Activated CD4-positive, alpha-beta T cell treated with anti-CD3 and anti-CD28 coated beads for 24 hours (primary cell): ENCODE measurements at regions not wholly inside any gene's neighbourhood (a gene's known extent, or its start where the extent isn't known, plus 50 kb on each side); places are given as distances from the start of the nearest gene placed in this dataset.
"Not testable (repeated sequence)": the region's sequence is repeated elsewhere in the genome, so short reads cannot be mapped to it uniquely, and the experiment has no call there.

ENCODE experiments used
- DNase-seq, 2 donors: peaks; one replicate each; pipeline ENCODE4 v3.0.0-alpha.2; 2020; ENCODE audit warnings: low read depth in 2 of 2

DNA sequence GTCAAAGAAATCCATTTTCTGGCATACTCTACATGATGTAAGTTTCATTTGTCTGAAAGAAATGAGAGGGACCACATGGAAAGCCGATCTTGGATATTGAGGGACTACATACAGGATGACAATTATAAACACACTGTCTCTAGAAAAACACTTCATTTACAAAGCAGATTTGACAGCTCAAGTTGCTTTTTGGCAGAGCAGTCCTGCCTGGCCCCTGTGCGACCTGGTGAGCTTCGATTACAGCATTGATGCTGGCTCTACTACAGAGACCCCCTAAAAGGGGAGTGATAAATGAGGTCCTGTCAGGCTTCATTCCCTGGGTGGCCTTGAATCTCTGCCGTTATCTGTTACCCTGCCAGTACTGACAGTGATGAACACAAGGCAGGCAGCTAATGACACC lies 215.2 kb upstream of the NOCT start:
- no peak for DNase-seq

DNA sequence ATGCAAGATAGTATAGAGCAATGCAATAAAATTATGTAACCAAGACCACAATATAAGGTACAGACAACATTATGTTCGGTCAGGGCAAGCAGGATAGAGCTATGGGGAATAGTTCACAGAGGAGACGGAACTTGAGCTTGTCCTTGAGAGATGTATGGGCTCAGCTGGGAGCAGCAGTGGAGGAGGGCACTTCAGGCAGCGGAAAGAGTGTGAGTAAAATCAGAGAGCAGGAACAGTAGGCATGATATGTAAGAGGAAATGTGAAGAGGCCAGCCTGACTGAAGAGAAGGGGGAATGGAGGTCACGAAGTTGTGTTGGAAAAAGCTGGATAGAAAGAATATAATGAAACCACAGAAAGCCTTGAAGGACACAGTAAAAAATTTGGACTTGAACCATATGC lies 217.2 kb upstream of the NOCT start:
- no peak for DNase-seq

DNA sequence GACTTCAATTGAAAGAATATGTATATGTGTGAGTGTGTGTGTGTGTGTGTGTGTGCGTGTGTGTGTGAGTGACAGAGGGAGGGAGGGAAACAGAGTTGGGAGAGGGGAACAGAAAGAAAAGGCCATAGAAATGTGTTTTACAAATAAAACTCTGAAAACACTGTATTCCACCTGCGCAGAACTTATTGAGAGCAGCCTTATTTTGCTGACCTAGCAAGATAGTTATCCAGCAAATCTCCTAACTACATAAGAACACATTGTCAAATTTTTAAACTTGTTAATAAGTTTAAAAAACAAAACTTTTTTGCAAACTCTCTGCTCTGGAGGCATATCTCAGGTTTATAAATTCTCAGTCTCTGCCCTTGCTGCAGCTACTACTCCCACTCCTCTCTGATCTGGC lies 217.9 kb upstream of the NOCT start:
- DNase-seq: no peak

DNA sequence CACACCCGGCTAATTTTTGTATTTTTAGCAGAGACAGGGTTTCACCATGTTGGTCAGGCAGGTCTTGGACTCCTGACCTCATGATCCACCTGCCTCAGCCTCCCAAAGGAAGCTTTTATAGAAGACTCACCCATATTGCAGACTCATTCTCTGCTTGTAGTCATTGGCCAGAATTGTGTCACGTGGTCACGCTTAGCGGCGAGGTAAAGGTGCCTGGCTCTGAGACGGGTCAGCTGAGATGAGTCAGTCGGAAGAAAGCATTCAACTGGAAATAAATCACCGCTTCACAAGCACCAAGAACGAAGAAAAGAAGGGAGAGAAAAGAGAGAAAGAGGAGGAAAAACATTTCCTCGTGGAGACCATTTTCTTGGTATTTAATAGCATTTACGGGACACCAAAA lies 218.8 kb upstream of the NOCT start:
- no peak for DNase-seq

DNA sequence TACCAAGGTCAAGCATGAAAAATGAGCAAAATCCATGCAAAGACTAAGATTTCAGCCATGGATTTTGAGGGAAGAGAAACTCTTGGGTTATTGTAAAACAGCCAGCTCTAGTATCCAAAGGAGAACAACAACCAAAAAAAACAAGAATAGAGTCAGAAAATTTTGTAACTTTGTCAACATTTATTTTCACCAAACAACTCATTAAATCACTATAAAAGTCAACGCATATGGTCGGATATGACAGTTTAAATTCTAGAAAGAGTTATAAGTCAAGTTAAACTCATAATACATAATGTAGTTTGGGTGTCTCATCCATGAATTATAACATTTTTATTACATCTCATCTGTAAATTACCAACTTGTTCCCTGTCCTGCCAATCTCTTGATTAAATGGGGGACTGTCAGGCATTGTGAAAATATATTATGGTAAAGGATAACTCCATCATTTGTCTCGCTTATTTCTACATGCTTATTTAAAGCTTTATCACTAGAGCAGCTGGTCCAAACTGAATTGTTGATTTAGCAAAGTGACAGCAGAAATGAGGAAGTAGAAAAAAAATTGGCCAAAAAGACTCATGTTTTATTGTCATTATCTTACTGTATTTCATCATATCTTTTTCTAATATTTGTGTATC lies 224.8 kb upstream of the NOCT start:
- DNase-seq: no peak

DNA sequence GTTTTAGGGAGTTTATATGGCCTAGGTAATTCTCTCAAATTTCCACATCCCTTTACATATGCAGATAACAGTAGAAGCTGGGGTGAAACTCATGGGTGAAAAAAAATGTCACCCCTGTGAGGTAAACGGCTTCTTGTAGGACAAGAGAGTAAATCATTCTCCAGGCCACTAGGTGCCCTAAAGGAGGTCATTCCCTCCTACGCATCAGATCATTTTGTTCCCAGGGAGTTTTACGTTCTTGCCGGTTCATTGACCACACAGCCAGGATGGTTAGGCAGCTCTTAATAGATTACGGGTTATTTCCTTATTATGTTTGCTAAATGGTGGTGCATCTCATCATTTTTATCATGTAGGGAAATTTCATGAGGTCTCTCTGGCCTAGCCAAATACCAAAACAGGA lies 225.8 kb upstream of the NOCT start:
- no peak for DNase-seq

DNA sequence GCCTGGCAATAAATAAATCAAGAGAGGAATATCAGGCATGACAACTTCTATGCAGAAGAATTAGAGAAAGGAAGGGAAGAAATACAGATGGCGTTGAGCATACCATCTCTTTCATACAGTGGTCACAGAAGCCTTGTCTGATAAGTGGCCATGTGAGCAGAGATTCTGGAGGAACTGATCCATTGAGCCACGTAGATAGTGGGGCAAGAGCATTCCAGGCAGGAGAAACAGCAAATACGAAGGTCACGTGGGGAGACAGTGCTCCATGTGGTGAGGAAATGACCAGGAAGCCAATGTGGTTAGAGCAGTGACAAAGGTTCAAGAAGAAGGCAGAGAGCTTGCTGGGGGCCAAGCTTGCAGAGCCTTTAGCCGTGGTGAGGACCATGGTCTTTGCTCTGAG lies 226.7 kb upstream of the NOCT start:
- DNase-seq: no peak

DNA sequence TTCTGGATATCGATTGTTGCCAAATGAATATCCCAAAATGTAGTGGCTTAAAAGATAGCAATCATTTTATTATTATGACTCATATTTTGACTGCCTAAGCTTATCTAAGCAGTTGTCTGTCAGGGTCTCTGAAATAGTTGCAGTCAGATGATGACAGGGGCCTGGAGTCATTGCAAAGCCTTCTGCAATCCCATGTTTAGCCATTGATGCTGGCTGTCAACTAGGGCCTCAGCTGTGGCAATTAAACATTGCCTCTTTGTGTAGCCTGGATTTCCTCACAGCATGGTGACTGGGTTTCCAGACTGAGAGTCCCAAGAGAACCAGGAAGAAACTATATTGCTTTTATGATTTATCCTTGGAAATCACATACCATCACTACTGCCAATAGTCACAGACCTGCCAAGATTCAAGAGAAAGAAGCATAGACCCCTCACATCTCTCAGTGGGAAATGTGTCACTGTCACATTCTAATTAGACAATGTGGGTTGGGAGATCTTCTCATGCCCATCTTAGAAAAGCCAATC lies 227.3 kb upstream of the NOCT start:
- DNase-seq: no peak

DNA sequence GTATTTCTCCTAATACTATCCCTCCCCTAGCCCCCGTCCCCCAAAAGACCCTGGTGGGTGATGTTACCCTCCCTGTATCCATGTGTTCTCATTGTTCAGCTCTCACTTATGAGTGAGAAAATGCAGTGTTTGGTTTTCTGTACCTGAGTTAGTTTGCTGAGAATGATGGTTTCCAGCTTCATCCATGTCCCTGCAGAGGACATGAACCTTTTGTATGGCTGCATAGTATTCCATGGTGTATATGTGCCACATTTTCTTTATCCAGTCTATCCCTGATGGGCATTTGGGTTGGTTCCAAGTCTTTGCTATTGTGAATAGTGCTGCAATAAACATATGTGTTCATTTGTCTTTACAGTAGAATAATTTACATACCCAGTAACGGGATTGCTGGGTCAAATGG lies 235.8 kb upstream of the NOCT start:
- not testable (repeated sequence) for DNase-seq

DNA sequence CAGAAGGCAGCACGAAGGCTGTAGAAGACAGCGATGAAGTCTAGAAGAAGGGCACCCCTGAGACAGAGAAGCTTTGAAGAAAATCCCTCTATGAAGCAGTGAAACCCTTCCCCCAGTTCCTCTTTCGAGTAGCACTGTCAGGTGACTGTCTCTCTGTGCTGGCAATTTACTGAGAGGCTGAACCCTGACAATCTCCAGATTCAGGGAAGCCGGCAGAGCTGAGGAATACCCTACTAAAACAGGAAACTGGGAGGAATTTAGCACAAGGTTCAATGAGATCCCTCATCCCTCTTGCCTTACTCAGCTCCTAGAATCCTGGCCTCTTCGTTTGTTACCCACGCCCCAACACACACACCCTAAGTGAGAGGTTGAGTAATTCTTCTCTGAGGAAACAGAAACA lies 239.7 kb upstream of the NOCT start:
- no peak for DNase-seq

DNA sequence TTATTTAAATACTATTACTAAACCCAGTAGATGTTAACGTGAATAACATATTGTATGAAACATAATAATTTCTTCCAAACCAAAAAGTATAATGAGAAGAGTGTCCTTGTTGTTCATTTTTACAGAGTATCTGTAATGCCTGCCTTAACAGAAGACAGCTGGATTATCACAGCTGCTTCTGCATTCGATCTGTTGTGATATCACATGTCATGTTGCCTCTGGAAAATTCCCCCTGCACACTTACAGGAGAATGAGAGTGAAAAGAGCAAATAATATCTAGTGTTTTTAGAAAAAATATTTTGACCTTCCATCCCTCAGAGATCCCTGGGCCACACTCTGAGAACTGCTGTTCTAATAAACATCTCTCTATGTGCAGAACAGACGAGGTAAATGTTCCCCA lies 240.1 kb upstream of the NOCT start:
- no peak for DNase-seq

DNA sequence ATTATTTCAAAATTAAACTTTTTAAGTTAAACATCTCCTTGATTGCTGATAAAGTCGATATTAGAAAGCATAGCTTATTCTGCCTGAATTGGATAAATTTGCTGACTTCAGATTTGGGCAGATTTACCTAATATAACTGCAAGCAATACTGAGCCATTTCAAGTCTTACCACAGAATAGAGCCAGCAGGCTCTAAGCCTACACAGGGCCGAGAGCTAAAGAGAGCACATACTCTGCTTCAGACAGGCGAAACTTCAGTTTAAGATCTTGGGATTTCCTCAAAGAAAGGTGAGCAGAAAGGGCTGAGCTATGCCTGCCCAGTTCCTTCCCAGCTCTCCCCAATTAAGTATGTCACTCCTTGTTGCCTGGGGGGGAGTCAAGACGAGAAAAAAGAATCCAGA lies 240.6 kb upstream of the NOCT start:
- no peak for DNase-seq

DNA sequence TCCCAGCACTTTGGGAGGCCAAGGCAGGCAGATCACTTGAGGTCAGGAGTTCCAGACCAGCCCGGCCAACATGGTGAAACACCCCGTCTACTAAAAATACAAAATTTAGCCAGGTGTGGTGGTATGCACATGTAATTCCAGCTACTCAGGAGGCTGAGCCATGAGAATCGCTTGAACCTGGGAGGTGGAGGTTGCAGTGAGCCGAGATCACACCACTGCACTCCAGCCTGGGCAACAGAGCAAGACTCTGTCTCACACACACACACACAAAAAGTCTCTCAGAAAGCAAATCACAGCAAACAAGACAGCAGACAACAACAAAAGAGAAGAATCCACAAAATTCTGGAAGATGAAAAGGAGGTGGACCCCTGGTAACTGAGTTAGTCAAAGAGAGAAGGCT lies 241.5 kb upstream of the NOCT start:
- DNase-seq: not testable (repeated sequence)

DNA sequence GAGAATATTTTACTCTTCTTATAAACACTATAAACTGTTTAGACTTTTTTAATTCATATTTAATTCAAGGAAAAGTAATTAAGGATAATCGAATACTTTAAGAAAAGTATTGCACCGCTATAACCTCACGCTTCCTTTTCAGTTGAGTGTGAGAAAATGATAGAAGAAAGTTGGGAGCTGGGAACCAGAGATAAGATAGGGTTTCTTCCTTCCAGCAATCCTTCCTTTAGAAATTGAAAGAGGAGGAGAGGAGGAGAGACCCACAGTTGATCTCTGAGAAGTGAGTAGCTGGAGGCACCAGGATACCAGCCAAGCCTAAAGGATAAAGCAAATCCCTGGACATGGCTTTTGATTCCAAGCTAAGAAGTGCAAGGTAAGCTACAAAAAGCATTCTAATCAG lies 242.3 kb upstream of the NOCT start:
- DNase-seq: no peak

DNA sequence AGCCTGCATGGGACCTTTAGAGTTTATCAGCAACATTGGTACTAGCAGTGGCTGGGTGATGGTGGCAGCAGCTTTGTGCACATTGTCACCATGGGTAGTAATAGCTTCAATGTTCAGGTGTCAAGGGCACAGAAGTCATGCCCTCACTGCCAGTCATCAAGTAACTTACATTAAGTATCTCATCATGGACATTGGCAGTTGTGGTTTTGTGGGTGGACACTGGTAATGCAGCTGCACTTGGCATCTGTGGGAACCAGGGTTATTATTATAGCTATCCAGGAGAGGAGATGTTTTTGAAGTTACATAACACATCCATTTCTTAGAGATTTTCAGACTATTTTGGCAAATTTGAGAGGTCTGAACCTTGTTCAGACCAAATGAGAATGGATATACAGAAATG lies 243.2 kb upstream of the NOCT start:
- no peak for DNase-seq

DNA sequence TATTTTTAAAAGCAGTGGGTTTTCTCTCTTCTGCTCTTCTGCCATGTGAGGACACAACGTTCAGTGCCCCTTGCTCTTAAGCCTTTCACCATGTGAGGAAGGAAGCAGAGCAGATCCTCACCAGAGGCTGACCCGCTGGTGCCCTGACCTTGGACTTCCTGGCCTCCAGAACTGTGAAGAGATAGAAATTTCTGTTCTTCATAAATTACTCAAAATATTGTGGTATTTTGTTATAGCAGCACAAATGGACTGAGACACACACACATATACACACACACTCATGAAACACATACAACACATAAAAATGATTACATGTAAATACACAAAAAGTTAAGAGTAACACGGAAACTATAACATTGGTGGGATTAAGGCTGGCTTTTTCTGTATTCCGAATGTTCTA lies 244.8 kb upstream of the NOCT start:
- DNase-seq: no peak

DNA sequence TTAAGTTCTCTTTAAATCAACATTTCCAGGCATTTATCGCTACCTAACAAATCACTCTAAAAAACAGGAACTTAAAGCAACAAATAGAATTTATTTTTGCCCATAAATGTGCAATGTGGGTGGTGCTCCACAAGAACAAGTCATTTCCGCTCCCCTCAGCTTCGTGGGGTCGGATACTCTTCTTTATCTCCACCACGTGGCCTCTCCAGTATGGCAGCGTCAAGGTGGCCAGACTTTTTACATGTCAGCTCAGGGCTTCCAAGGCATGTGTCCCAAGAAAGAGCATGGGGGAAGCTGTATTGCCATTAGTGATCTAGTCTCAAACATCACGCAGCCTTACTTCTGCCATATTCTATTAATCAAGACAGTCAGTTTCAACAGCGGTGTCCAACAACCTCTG lies 249.2 kb upstream of the NOCT start:
- no peak for DNase-seq

DNA sequence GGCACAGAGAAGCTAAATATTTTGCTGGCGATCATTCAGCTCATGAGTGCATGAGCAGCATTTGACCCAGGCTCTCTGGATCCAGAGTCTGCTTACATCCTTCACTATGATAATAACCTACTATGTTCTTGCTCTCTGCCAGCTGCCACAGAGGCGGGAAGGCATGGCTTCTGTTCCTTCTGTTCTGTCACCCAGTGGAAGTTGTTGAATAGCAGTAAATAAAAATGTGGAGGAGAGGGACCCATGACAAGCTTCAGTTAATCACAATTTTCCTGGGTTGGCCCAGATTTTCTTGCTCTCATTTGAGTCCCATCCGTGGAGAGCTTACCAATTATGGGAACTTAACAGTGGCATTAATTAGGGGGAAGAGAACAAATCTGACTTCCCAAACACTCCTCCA lies 250.1 kb upstream of the NOCT start:
- no peak for DNase-seq

DNA sequence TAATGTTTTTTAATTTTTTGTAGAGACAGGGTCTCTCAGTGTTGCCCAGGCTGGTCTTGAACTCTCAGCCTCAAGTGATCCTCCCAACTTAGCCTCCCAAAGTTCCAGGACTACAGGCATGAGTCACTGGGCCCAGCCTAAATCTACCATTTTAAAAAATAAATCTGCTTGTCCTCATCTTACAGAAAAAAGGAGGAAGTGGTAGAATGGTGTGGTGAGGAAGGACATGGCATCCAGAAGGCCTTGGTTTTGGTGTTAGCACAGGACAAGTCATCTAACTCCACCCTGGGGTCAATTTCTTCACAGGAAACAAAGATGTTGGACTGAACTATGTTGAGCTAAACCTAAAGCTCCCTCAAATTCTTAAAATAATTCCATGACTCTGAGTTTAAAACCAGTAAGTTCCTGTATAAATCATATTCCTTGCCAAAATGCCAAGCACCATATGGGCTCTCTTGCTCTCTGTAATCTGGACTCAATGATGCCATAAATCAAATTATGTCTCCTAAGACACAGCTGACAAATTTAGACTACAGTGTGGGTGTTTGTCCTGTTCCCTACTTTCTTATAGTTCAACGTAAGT lies 253.9 kb upstream of the NOCT start:
- no peak for DNase-seq

DNA sequence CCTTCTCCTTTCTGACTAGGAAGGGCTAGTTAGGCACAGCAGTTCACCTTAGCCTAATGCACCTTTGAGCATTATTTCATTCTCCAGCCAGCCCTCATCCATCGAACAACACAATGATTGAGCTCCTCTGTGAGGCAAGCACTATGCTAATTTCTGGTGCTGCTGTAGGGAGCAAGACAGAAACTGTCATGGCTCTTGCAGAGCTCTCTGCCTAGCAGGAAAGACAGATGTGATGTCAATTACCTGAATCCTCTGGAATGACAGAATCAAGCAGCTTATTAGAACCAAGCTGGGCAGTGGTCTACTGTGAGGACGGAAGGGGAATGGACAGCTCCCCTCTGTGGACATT lies 256.1 kb upstream of the NOCT start:
- DNase-seq: no peak

DNA sequence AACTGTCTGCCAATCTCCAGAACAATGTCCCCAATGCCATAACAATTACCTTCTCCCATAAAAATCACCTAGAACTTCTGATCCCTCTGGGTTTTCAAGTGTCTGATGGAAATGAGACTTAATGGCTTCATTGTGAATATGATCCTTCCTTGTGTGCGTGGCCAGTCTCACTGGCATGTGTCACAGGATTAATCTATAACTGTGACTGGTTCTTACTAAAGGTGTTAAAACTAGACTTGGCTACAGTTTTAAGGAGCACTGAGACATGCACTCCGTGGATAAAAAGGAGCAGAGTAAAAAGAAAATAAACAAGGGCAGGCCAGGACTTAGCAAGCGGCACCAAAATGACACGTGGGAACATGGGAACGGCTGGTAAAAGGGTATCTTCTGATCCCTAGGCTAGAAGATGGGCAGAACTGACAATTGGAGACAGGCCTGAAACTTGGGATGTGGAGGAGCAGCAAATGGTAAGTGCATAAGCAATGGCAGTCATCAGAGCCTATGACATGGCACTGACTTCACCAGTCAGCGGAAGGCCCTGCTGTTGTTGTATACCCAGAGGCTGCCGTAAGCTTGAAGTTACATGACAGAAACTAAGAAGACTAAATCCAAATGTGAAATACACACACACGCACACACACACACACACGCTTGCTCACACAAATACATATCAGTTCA lies 256.6 kb upstream of the NOCT start:
- DNase-seq: no peak

DNA sequence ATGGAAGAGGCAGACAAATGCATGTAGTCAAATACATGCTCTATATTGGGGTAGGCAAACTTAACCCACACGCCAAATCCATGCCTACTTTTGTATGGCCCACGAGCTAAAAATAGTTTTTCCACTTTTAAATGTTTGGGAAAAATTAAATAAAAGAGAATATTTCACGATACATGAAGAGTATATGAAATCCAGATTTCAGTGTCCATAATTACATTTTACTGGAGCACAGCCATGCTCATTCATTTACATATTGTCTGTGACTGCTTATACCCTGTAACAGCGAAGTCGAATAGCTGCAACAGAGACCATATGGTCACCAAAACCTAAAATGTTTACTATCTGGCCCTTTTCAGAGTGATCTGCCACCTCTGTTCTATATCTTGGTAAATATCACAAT lies 257.4 kb upstream of the NOCT start:
- DNase-seq: no peak

DNA sequence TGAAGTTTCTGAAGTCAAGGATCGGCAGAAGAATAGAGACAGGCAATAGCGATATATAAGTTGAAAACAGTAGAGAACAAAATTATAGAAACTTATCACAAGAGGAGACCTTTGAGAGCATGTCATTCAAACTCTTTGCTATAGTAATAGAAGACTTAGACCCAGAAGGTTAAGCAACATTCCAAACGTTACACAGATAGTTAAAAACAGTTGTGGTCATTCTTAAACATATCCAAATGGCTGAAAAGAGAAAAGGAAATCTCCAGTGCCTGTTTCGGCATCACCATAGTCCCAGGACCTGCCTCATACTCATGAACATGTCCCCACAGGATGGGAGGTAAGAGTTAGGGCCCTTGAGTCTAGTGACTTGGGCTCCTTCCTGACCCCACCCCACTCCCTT lies 258.1 kb upstream of the NOCT start:
- no peak for DNase-seq

DNA sequence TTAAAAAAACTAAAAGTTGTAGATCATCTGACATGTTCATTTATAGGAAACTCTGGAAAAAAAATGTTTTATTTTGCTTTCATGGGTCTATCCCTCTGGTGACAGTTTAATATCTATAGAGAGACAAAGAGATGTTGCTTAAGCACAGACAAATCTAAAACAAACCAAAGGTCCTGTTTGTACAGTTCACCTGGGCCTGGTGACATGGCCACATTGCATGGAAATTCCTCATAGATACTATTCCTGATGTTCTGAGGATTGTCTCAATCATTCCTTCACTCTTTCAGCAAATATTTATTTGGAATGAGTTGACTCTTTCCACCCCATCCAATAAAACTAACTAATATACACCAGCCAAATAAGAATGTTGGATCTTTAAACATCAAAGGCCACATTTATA lies 259.1 kb upstream of the NOCT start:
- DNase-seq: no peak
